SK-N-SH (cell line): ENCODE measurements at regions not wholly inside any gene's neighbourhood (a gene's known extent, or its start where the extent isn't known, plus 50 kb on each side); places are given as distances from the start of the nearest gene placed in this dataset.

Source experiments
- CTCF ChIA-PET: fragments of 300-600, 350-600 bp; formaldehyde crosslinking; extraction: SDS; loops from one replicate; lab custom pipeline; 2021; lab: Yijun Ruan, JAX
- POLR2A ChIA-PET: fragments of 350-600 bp; sonication (Branson Sonifier 250); formaldehyde crosslinking; extraction: SDS; loops from one replicate; lab custom pipeline; 2020; ENCODE audit warnings: antibody characterized with exemption, inconsistent platforms; lab: Yijun Ruan, JAX
- DNase-seq: peaks from one replicate; pipeline ENCODE4 v3.0.0; 2012
- H2AFZ ChIP-seq: fragments of 200-600 bp; sonication (generic); 2 replicates; pipeline ENCODE4 v1.8.1; 2016; ENCODE audit warnings: antibody characterized with exemption, mild to moderate bottlenecking, low read depth
- H3F3A ChIP-seq: fragments of 200-600 bp; sonication (generic); replicated peaks from 2 replicates; pipeline ENCODE3; 2016; ENCODE audit warnings: antibody characterized with exemption, mild to moderate bottlenecking; ENCODE audit not compliant: insufficient read depth
- H3K27ac ChIP-seq, 2 experiments: fragments of 200-500 bp in 1 of 2; fragments of 200-600 bp in 1 of 2; sonication (Bioruptor generic) in 1 of 2; sonication (generic), shearing (Covaris generic) in 1 of 2; 2 replicates each; pipeline versions ENCODE4 v1.5.1 to v1.6.1; 2014 to 2016; ENCODE audit warnings: low read depth in 2 of 2, inconsistent platforms in 1 of 2, low read length in 1 of 2, mild to moderate bottlenecking in 1 of 2, mixed read lengths in 1 of 2
- H3K27me3 ChIP-seq: fragments of 200-600 bp; sonication (generic), shearing (Covaris generic); 2 replicates; pipeline ENCODE4 v1.6.1; 2016; ENCODE audit warnings: mixed run types; ENCODE audit not compliant: insufficient read depth
- H3K36me3 ChIP-seq, 2 experiments: fragments of 200-500 bp in 1 of 2; fragments of 200-600 bp in 1 of 2; sonication (Bioruptor generic) in 1 of 2; sonication (generic) in 1 of 2; replicated peaks in 1 of 2; 2 replicates each; pipeline versions ENCODE3 to v1.5.1; 2014 to 2016; ENCODE audit warnings: low read length in 1 of 2, mild to moderate bottlenecking in 1 of 2; ENCODE audit not compliant: insufficient read depth in 2 of 2, control insufficient read depth in 1 of 2
- H3K4me1 ChIP-seq, 2 experiments: fragments of 200-500 bp in 1 of 2; fragments of 200-600 bp in 1 of 2; sonication (Bioruptor generic) in 1 of 2; sonication (generic), shearing (Covaris generic) in 1 of 2; 2 replicates each; pipeline versions ENCODE4 v1.5.1 to v1.6.1; 2014 to 2016; ENCODE audit warnings: low read depth in 1 of 2, low read length in 1 of 2, mixed run types in 1 of 2; ENCODE audit not compliant: insufficient read depth in 2 of 2, control insufficient read depth in 1 of 2
- H3K4me2 ChIP-seq: fragments of 200-600 bp; sonication (generic), shearing (Covaris generic); 2 replicates; pipeline ENCODE4 v1.6.1; 2017; ENCODE audit warnings: mixed run types
- H3K4me3 ChIP-seq, 2 experiments: fragments of 200-500 bp in 1 of 2; fragments of 200-600 bp in 1 of 2; sonication (Bioruptor generic) in 1 of 2; sonication (generic), shearing (Covaris generic) in 1 of 2; 2 replicates each; pipeline versions ENCODE4 v1.5.1 to v1.8.1; 2014 to 2016; ENCODE audit warnings: low read depth in 2 of 2, inconsistent platforms in 1 of 2, low read length in 1 of 2, mild to moderate bottlenecking in 1 of 2, mixed read lengths in 1 of 2, moderate library complexity in 1 of 2
- H3K79me2 ChIP-seq: fragments of 200-600 bp; sonication (generic); 2 replicates; pipeline ENCODE4 v1.8.1; 2017; ENCODE audit warnings: mild to moderate bottlenecking; ENCODE audit not compliant: insufficient read depth
- H3K9ac ChIP-seq: fragments of 200-600 bp; sonication (generic); 2 replicates; pipeline ENCODE4 v1.6.1; 2017; ENCODE audit warnings: mixed run types
- H3K9me2 ChIP-seq: fragments of 200-600 bp; sonication (generic); 2 replicates; pipeline ENCODE4 v1.6.1; 2017; ENCODE audit warnings: mixed run types
- H3K9me3 ChIP-seq: fragments of 200-600 bp; sonication (generic); 2 replicates; pipeline ENCODE4 v1.6.1; 2017; ENCODE audit warnings: mixed run types, mild to moderate bottlenecking, moderate library complexity
- H4K20me1 ChIP-seq: fragments of 200-600 bp; sonication (generic); 2 replicates; pipeline ENCODE4 v1.6.1; 2017; ENCODE audit warnings: mild to moderate bottlenecking, mixed run types; ENCODE audit not compliant: insufficient read depth
- JUND ChIP-seq: IDR thresholded peaks from 2 replicates; pipeline ENCODE4 v1.4.0; 2012
- MEF2A ChIP-seq: IDR thresholded peaks from 2 replicates; pipeline ENCODE4 v1.4.0; 2012; ENCODE audit warnings: low read depth, borderline replicate concordance
- MXI1 ChIP-seq: IDR thresholded peaks from 2 replicates; pipeline ENCODE4 v1.6.1; 2012; ENCODE audit warnings: mild to moderate bottlenecking, low read depth, low read length, improper control_type of control experiment
- NRF1 ChIP-seq: IDR thresholded peaks from 2 replicates; pipeline ENCODE4 v1.6.1; 2012; ENCODE audit warnings: low read depth, mild to moderate bottlenecking, low read length
- RAD21 ChIP-seq: IDR thresholded peaks from 2 replicates; pipeline ENCODE4 v1.6.1; 2012; ENCODE audit warnings: mild to moderate bottlenecking, low read length
- RCOR1 ChIP-seq: fragments of 150-350 bp; IDR thresholded peaks from 2 replicates; pipeline ENCODE4 v1.6.1; 2017; ENCODE audit warnings: antibody characterized with exemption, low read length
- RFX5 ChIP-seq: IDR thresholded peaks from 2 replicates; pipeline ENCODE4 v1.6.1; 2012; ENCODE audit warnings: mild to moderate bottlenecking, improper control_type of control experiment, low read length
- YY1 ChIP-seq: IDR thresholded peaks from 2 replicates; pipeline ENCODE4 v1.4.0; 2012; ENCODE audit warnings: low read depth, mild to moderate bottlenecking
- WGBS: methylation state at CpG from one replicate; pipeline ENCODE4 v1.1.6; 2017; ENCODE audit warnings: low lambda C conversion rate; 5-methylcytosine and 5-hydroxymethylcytosine counted together
- TF ChIP-seq, protein P1 (sequence below): fragments of 150-350 bp; IDR thresholded peaks from 2 replicates; pipeline ENCODE4 v1.6.1; 2017; ENCODE audit warnings: antibody characterized with exemption, low read length, low read depth, borderline replicate concordance

DNA sequence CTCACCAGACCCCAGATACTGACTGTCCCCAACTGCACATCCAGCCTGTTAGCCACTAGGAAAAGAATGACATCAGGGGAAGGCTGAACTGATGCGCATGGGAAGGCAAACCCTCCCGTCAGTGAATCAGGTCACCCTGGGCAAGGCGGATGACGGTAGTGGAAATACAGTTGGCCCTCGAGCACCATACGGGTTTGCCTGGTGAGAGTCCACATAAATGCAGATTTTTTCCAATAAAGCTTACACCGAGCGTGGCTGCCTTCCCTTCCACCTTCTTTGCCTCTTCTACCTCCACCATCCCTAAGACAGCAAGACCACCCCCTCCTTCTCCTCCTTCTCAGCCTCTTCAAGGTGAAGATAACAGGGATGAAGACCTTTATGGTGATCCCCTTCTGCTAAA is 236.1 kb upstream of the TNRC6C start:
- Histone ChIP-seq H3F3A (no peaks in the 10 kb centered on the region), H3K4me2 (no peak overlapping the region), H3K36me3 (no peaks in the 10 kb centered on the region), H3K9ac (no peak overlapping the region), H3K4me3 (no peak overlapping the region), H3K4me1 (peaks cover 0 to 39% of the 10 kb centered on the region in 2 experiments; a peak in 1 of 4 replicates), H4K20me1 (no peaks in the 10 kb centered on the region), H3K79me2 (no peaks in the 10 kb centered on the region), H3K27me3 (peaks cover 8% of the 10 kb centered on the region; the same call in 1 of the 2 replicates), H3K9me3 (no peaks in the 10 kb centered on the region), H3K9me2 (no peaks in the 10 kb centered on the region), H2AFZ (no peak overlapping the region), H3K27ac (no peak overlapping the region)
- TF ChIP-seq MEF2A (no peak), YY1 (no peak), RFX5 (no peak), JUND (no peak), NRF1 (no peak), MXI1 (no peak), RAD21 (no peak)
- TF ChIP-seq, protein P1, sequence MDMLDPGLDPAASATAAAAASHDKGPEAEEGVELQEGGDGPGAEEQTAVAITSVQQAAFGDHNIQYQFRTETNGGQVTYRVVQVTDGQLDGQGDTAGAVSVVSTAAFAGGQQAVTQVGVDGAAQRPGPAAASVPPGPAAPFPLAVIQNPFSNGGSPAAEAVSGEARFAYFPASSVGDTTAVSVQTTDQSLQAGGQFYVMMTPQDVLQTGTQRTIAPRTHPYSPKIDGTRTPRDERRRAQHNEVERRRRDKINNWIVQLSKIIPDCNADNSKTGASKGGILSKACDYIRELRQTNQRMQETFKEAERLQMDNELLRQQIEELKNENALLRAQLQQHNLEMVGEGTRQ, result no peak
- no peak for DNase-seq
- WGBS, result 69% methylated on average over 8 of the region's 8 CpGs
- CTCF ChIA-PET, result interaction anchor here (2.2 kb wide), 1 partner anchor 32 kb away, joined by 5 read pairs; no protein-coding TSS in a partner anchor
- POLR2A ChIA-PET, result no interaction called here

DNA sequence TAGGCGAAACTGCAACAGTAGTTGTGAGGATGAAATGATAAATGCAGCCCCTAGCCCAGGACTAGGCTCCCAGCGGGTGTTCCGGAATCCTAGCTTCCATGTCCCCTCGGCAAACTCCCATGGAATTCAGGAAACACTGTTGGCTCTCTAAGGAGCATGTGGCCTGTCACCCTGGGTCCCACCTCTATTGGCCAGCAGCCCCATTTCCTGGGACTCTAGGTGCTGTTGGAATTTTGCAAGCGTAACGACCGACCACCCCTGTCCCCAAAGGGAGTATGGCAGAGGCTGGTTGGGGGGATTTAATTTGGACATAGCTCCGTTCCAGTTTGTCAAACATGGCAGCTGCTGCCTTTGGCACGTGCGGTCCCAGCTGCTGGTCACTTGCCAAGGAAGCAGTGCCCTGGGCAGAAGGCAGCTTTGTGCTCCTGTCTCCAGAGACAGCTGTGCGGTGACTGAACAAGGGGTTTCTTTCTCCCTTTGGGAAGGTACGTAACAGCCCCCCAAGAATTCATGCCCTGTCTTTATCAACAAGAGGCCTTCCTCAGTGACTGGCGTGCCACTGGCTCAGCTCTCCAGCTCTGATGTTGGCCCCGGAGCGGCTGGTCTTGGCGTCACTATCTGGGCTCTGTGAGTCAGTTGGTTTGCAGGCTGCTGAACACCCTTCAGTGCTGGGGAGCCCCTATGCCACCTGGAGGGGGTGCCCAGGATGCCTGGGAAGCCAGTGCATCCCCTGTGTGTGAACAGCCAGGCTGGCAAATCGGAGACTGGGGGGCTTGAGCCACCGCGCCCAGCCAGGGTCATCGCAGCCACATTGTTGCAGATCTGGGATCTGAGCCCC is 235.2 kb upstream of the TNRC6C start:
- H3K79me2 ChIP-seq, result no peaks in the 10 kb centered on the region
- no peaks in the 10 kb centered on the region for H3K9me2 ChIP-seq
- CTCF ChIA-PET, result interaction anchor here (0.7 kb wide), 1 partner anchor 341 kb away, joined by 3 read pairs; no protein-coding TSS in a partner anchor
- peaks cover 0 to 46% of the 10 kb centered on the region in 2 experiments; a peak in 1 of 4 replicates for H3K4me1 ChIP-seq
- H3K27ac ChIP-seq, result no peak overlapping the region; a peak in 1 of 4 replicates
- no peak for TF ChIP-seq YY1
- TF ChIP-seq MXI1, result peak; percentile 39; the same call in 1 of the 2 replicates
- peak; percentile 4; the same call in 1 of the 2 replicates for TF ChIP-seq RAD21
- TF ChIP-seq RCOR1, result 0 out of 2 replicates have a peak, but pooled peaks have one; percentile 13
- TF ChIP-seq, all 33 proteins: peak for 3
- DNase-seq, result no peak
- Histone ChIP-seq H3K36me3 (no peaks in the 10 kb centered on the region), H3F3A (no peaks in the 10 kb centered on the region), H4K20me1 (no peaks in the 10 kb centered on the region), H3K4me3 (no peak overlapping the region), H3K9ac (no peak overlapping the region), H3K4me2 (no peak overlapping the region), H3K9me3 (no peaks in the 10 kb centered on the region), H2AFZ (no peak overlapping the region), H3K27me3 (peaks cover 8% of the 10 kb centered on the region; the same call in 1 of the 2 replicates)
- POLR2A ChIA-PET, result no interaction called here
- 69% methylated on average over 20 of the region's 20 CpGs for WGBS
